ENCODE measurements at regions not wholly inside any gene's neighbourhood (a gene's known extent, or its start where the extent isn't known, plus 50 kb on each side); places are given as distances from the start of the nearest gene placed in this dataset.

DNA sequence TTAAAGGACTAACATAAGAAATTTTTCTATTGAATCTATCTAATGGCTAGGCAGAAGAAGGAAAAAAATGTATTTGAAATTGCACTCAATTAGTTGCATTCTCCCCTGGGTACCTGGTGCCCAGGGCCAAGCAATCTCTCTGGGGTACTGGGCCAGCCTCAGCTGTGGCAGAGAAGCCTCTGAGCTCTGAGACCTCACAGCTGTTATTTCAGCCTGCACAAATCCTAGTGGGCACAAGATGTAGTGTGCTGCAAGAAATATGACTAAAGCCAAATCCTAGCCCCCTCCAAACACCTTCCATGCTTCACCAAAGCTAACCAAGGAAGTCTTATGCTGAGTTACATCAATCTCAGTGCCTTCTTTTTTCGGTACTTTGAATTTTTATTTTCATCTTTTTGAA is 478.4 kb downstream of the STK39 start:
- H2BK12ac ChIP-seq (ENCODE audit: low read depth, low read length), result no peak overlapping the region
- TF ChIP-seq ASH2L (IDR thresholded peaks at IDR 0.05; ENCODE audit: low read length) (no peak), ZNF274 (IDR thresholded peaks at IDR 0.05; ENCODE audit: borderline replicate concordance, extremely low read depth, low read length) (no peak), POLR2AphosphoS5 (IDR thresholded peaks at IDR 0.05; ENCODE audit: low read depth, low read length) (no peak), RFX5 (IDR thresholded peaks at IDR 0.05; ENCODE audit: borderline replicate concordance, low read depth, low read length) (no peak), RBBP5 (IDR thresholded peaks at IDR 0.05; ENCODE audit: borderline replicate concordance, low read depth, low read length) (no peak), TEAD4 (IDR thresholded peaks at IDR 0.05; ENCODE audit: low read depth, low read length) (no peak), CTBP2 (IDR thresholded peaks at IDR 0.05; ENCODE audit: borderline replicate concordance, insufficient read depth, insufficient read length, low read length) (no peak), EGR1 (IDR thresholded peaks at IDR 0.05; ENCODE audit: borderline replicate concordance, low read depth, low read length) (no peak), GTF2F1 (IDR thresholded peaks at IDR 0.05; ENCODE audit: borderline replicate concordance, low read depth, low read length) (no peak), BCL11A (IDR thresholded peaks at IDR 0.05; ENCODE audit: low read depth in 2 of 2, low read length in 2 of 2) (no peak), BRCA1 (IDR thresholded peaks at IDR 0.05; ENCODE audit: low read depth, low read length) (no peak), CHD1 (IDR thresholded peaks at IDR 0.05; ENCODE audit: low read depth, low read length) (no peak), HDAC2 (IDR thresholded peaks at IDR 0.05; ENCODE audit: borderline replicate concordance in 1 of 2, low read depth in 2 of 2, low read length in 2 of 2) (no peak), SIN3A (conservative IDR thresholded peaks at IDR 0.05 in 1 of 2, IDR thresholded peaks at IDR 0.05 in 1 of 2; ENCODE audit: low read depth in 1 of 2, low read length in 2 of 2) (no peak), CREB1 (IDR thresholded peaks at IDR 0.05) (no peak), RXRA (IDR thresholded peaks at IDR 0.05; ENCODE audit: insufficient read depth, low read depth, low read length) (no peak)
- H3K23me2 ChIP-seq (ENCODE audit: low read depth, low read length), result no peaks in the 10 kb centered on the region
- no peaks in the 10 kb centered on the region for H3K36me3 ChIP-seq (ENCODE audit: control insufficient read depth in 2 of 4, insufficient read depth in 4 of 4, low read length in 3 of 4)
- H3K79me1 ChIP-seq (ENCODE audit: low read depth, low read length), result no peaks in the 10 kb centered on the region
- H4K20me1 ChIP-seq (replicated peaks in 1 of 2; ENCODE audit: control insufficient read depth in 1 of 2, insufficient read depth in 2 of 2, low read length in 2 of 2), result no peaks in the 10 kb centered on the region
- H4K5ac ChIP-seq (ENCODE audit: insufficient read length, low read depth, low read length), result no peak overlapping the region
- no peak overlapping the region for H4K91ac ChIP-seq (replicated peaks; ENCODE audit: insufficient read length, low read length)
- H3K27ac ChIP-seq (ENCODE audit: low read depth, low read length), result no peak overlapping the region
- H3K14ac ChIP-seq (ENCODE audit: insufficient read length), result no peak overlapping the region
- no peaks in the 10 kb centered on the region for H3K9me3 ChIP-seq (ENCODE audit: insufficient read depth in 2 of 2, low read depth in 1 of 2, low read length in 1 of 2)
- no peak overlapping the region for H2AK5ac ChIP-seq (ENCODE audit: low read depth, low read length)
- WGBS, 2 experiments (ENCODE audit: extremely low coverage in 1 of 2, insufficient coverage in 1 of 2, insufficient read length in 1 of 2, insufficient replicate concordance in 2 of 2, low coverage in 1 of 2, low lambda C conversion rate in 2 of 2, missing lambda C conversion rate in 1 of 2), result 76% methylated on average over 1 of the region's 1 CpG; no CpG with 5 or more reads in 1 of the 2 experiments
- POLR2A ChIA-PET (ENCODE audit: partially characterized antibody), result no interaction called here
- DNase-seq (ENCODE audit: low read depth in 1 of 2, low spot score in 2 of 2) (no peak), FAIRE-seq (no peak)
- H2AFZ ChIP-seq (ENCODE audit: low read length), result no peak overlapping the region
- H2BK5ac ChIP-seq (ENCODE audit: low read depth, low read length), result no peak overlapping the region
- no peak overlapping the region for H3K18ac ChIP-seq (ENCODE audit: extremely low read depth, low read length)
- no peak overlapping the region for H3K23ac ChIP-seq (ENCODE audit: insufficient read length)
- H2BK15ac ChIP-seq (ENCODE audit: low read length), result no peak overlapping the region
- H3K9ac ChIP-seq (replicated peaks in 1 of 4; ENCODE audit: extremely low read depth in 1 of 4, low read depth in 3 of 4, low read length in 3 of 4), result no peak overlapping the region
- no peaks in the 10 kb centered on the region for H3K79me2 ChIP-seq (ENCODE audit: control insufficient read depth in 1 of 2, insufficient read depth in 2 of 2, low read length in 2 of 2)
- H2BK20ac ChIP-seq (ENCODE audit: low read length), result no peak overlapping the region
- H4K8ac ChIP-seq (ENCODE audit: extremely low read depth, insufficient read depth, low read length), result no peak overlapping the region
- H3K4me1 ChIP-seq (replicated peaks in 1 of 4; ENCODE audit: control insufficient read depth in 3 of 4, insufficient read depth in 4 of 4, low read length in 3 of 4), result peaks cover 0 to 3% (median 0%) of the 10 kb centered on the region in 4 experiments; a peak in 3 of 7 replicates
- H2BK120ac ChIP-seq (replicated peaks; ENCODE audit: low read depth, low read length), result no peak overlapping the region
- peak overlapping the region; percentile 60 for H3K56ac ChIP-seq (replicated peaks; ENCODE audit: insufficient read length, low read depth, low read length)
- no peaks in the 10 kb centered on the region for H3K27me3 ChIP-seq (replicated peaks in 1 of 4; ENCODE audit: control insufficient read depth in 3 of 4, extremely low read depth in 1 of 4, insufficient read depth in 3 of 4, low read length in 3 of 4)
- no peak overlapping the region for H3K4me3 ChIP-seq (ENCODE audit: extremely low read depth in 1 of 4, insufficient read depth in 2 of 4, low read depth in 3 of 4, low read length in 4 of 4)
- no peak overlapping the region for H3K4ac ChIP-seq (replicated peaks; ENCODE audit: insufficient read length, low read depth, low read length)
- CTCF ChIA-PET (ENCODE audit: partially characterized antibody), result interaction anchor here (2.1 to 2.3 kb wide), 2 partner anchors 10 to 16 kb away, joined by 7 read pairs; no protein-coding TSS in a partner anchor
- H3K4me2 ChIP-seq (ENCODE audit: insufficient read depth in 1 of 2, low read depth in 2 of 2, low read length in 2 of 2), result no peak overlapping the region
